BLaER1 (cell line): ENCODE measurements at regions not wholly inside any gene's neighbourhood (a gene's known extent, or its start where the extent isn't known, plus 50 kb on each side); places are given as distances from the start of the nearest gene placed in this dataset.
A peak's percentile ranks its signal among the peaks of the same experiment; 100 is the strongest.

ENCODE experiments used
- H3K27ac ChIP-seq: shearing (Covaris generic); formaldehyde crosslinking; 2 replicates; pipeline ENCODE4 v1.8.1; 2022
- H3K27me3 ChIP-seq: shearing (Covaris generic); formaldehyde crosslinking; 2 replicates; pipeline ENCODE4 v1.8.1; 2022
- H3K36me3 ChIP-seq: shearing (Covaris generic); formaldehyde crosslinking; 2 replicates; pipeline ENCODE4 v1.8.1; 2022
- H3K4me1 ChIP-seq: shearing (Covaris generic); formaldehyde crosslinking; 2 replicates; pipeline ENCODE4 v1.8.1; 2022
- H3K4me2 ChIP-seq: shearing (Covaris generic); formaldehyde crosslinking; 2 replicates; pipeline ENCODE4 v1.8.1; 2022
- H3K4me3 ChIP-seq: shearing (Covaris generic); formaldehyde crosslinking; 2 replicates; pipeline ENCODE4 v1.8.1; 2022
- H3K9ac ChIP-seq: shearing (Covaris generic); formaldehyde crosslinking; 2 replicates; pipeline ENCODE4 v1.8.1; 2022
- H3K9me3 ChIP-seq: shearing (Covaris generic); formaldehyde crosslinking; 2 replicates; pipeline ENCODE4 v1.8.1; 2022
- H4K20me1 ChIP-seq: shearing (Covaris generic); formaldehyde crosslinking; 2 replicates; pipeline ENCODE4 v1.8.1; 2022
- Cebpa-rat ChIP-seq: shearing (Covaris generic); IDR thresholded peaks from 2 replicates; pipeline ENCODE4 v1.8.1; 2022

DNA sequence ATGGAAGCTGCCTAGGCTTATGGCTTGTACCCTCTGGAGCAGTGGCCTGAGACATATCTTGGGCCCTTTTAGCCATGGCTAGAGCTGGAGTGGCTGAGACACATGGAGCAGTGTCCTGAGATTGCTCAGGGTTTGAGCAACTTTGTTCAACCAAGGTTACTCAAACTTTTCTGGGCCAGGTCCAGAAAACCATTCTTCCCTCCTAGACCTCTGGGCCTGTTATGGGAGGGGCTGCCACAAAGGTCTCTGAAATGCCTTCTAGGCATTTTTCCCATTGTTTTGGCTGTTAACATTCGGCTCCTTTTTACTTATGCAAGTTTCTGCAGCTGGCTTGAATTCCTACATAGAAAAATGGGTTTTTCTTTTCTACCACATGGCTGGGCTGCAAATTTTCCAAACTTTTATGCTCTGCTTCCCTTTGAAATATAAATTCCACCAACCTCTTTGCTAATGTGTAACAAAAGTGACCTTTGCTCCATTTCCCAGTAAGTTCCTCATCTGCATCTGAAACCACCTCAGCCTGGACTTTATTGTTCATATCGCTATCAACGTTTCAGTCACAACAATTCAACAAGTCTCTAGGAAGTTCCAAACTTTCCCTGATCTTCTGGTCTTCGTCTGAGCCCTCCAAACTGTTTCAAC, 84.9 kb upstream of the MAP4K3 start:
- Histone ChIP-seq H3K4me3 (no peak overlapping the region), H3K9me3 (peaks cover 25% of the 10 kb centered on the region), H3K9ac (no peak overlapping the region), H3K27ac (no peak overlapping the region), H3K36me3 (peaks cover 8% of the 10 kb centered on the region; the same call in 1 of the 2 replicates), H3K27me3 (no peaks in the 10 kb centered on the region), H3K4me2 (no peak overlapping the region), H3K4me1 (peaks cover 31% of the 10 kb centered on the region), H4K20me1 (no peaks in the 10 kb centered on the region)
- no peak for TF ChIP-seq Cebpa-rat

DNA sequence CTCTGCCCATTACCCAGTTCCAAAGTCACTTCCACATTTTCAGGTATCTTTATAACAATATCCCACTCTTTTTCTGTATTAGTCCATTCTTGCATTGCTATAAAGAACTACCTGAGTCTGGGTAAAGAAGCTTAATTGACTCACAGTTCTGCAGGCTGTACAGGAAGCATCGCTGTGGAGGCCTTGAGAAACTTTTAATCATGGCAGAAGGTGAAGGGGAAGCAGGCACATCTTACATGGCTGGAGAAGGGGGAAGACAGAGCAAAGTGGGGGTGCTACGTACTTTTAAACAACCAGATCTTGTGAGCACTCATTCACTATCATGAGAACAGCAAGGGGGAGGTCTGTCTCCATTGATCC, 85.4 kb upstream of the MAP4K3 start:
- H3K4me1 ChIP-seq = peaks cover 32% of the 10 kb centered on the region
- no peak for TF ChIP-seq Cebpa-rat
- H3K4me3 ChIP-seq = no peak overlapping the region
- peaks cover 25% of the 10 kb centered on the region for H3K9me3 ChIP-seq
- peaks cover 8% of the 10 kb centered on the region; the same call in 1 of the 2 replicates for H3K36me3 ChIP-seq
- no peak overlapping the region for H3K9ac ChIP-seq
- no peak overlapping the region for H3K4me2 ChIP-seq
- no peaks in the 10 kb centered on the region for H3K27me3 ChIP-seq
- no peak overlapping the region for H3K27ac ChIP-seq
- H4K20me1 ChIP-seq = no peaks in the 10 kb centered on the region

DNA sequence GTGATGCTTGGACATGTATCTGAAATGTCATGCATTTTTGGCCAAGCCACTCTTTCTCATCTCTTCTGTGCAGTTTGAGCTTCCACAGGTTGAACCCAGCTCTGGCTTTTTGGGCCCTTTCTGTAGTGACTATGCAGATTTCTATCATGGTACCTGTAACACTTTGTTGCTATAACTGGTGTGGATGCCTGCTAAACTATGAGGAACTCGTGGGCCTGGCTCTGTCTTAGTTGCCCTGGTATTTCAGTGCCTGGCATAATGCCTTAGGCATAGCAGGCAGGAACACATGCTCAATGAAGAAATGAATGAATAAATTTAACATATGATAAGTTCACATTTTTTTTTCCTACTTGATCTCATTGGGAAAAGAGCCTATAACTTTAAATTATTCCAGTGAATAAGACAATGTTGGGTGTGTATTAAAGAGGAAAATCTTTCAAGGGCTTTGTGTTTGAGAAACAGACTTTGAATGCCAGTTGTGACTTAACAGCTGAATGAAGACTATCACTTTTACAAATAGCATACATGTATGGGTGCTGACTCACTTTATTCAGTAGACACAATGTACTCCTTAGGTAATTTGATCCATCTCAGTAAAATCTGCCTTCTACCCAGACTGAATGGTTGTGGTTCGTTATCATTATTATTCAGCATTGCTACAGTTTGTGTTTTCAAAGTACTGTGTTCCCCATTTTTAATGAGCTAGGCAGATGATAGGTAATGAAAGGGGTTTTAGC, 86.4 kb upstream of the MAP4K3 start:
- no peak for TF ChIP-seq Cebpa-rat
- H3K27me3 ChIP-seq = no peaks in the 10 kb centered on the region
- peaks cover 25% of the 10 kb centered on the region for H3K9me3 ChIP-seq
- no peak overlapping the region for H3K27ac ChIP-seq
- H3K4me2 ChIP-seq = no peak overlapping the region
- no peaks in the 10 kb centered on the region for H4K20me1 ChIP-seq
- H3K4me1 ChIP-seq = peaks cover 32% of the 10 kb centered on the region
- no peak overlapping the region for H3K4me3 ChIP-seq
- H3K9ac ChIP-seq = no peak overlapping the region
- H3K36me3 ChIP-seq = peaks cover 8% of the 10 kb centered on the region; the same call in 1 of the 2 replicates

DNA sequence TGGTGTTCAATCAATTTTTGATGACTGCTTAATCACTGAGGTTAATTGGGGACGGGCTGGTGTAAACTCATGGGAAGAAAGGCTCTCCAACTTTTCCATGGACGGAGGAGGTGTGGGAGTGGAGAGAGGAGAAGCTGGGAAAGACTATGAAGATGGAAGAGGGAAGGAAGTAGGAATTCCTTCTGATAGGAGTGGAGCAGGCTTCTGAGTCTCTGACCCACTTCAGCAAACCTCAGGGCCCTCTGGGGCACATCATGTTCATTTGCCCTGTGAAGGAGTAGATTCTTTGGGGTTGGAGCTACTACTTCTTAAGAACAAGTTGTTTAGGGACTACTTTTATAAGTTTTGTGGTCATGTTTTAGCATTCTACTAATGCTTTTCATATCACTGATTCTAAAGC, 87.0 kb upstream of the MAP4K3 start:
- Histone ChIP-seq H3K4me2 (no peak overlapping the region), H3K27ac (no peak overlapping the region)
- no peak for TF ChIP-seq Cebpa-rat

DNA sequence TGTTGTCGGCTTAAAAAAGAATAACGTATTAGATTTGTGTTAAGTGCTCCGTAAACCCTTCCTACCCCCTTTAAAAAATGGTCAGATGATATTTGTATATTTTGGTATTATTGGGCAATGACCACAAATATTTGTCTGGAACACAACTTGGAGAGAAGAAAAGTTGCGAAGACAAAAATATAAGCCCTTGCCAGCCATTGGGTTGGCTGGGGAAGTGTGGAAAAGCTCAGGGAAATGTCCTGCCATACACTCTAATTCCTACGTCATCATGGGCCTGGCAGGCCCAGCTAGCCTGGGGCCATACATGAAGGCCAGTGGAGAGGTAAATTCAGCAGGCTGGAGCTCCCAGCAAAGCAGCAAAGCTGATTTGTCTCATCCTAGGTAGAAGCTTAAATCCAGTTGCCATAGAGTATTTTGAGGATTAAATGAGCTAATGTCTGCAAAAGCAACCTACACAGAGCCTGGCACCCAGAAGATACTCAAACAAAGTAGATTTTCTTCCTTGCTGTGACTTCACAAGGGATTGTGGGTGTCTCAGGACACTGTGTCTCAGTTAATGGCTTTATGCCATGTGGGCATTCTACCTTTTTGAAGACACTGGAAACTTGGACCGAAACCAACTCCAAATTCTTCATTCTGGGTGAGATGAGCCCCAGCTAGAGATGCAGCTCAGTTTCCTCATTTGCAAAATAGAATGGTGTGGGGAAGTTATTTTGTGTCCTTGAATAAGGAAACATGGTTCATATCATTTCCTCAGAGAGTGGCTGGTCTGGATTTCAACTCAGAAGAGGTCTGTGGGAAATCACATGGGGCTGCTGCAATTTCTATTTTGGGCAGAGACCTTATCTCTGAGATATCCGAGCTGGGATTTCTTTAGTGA, 87.9 kb upstream of the MAP4K3 start:
- Histone ChIP-seq H3K27me3 (no peaks in the 10 kb centered on the region), H3K4me3 (no peak overlapping the region), H3K4me1 (peaks cover 40% of the 10 kb centered on the region), H3K4me2 (peak overlapping the region; percentile 59), H4K20me1 (no peaks in the 10 kb centered on the region), H3K9me3 (peaks cover 25% of the 10 kb centered on the region), H3K27ac (no peak overlapping the region), H3K9ac (no peak overlapping the region), H3K36me3 (peaks cover 8% of the 10 kb centered on the region; the same call in 1 of the 2 replicates)
- TF ChIP-seq Cebpa-rat = no peak

More for the DNA sequence above, 87.0 kb upstream of the MAP4K3 start:
- H4K20me1 ChIP-seq = no peaks in the 10 kb centered on the region
- H3K27me3 ChIP-seq = no peaks in the 10 kb centered on the region
- peaks cover 32% of the 10 kb centered on the region for H3K4me1 ChIP-seq
- H3K36me3 ChIP-seq = peaks cover 8% of the 10 kb centered on the region; the same call in 1 of the 2 replicates
- H3K9me3 ChIP-seq = peaks cover 25% of the 10 kb centered on the region
- no peak overlapping the region for H3K4me3 ChIP-seq
- no peak overlapping the region for H3K9ac ChIP-seq

DNA sequence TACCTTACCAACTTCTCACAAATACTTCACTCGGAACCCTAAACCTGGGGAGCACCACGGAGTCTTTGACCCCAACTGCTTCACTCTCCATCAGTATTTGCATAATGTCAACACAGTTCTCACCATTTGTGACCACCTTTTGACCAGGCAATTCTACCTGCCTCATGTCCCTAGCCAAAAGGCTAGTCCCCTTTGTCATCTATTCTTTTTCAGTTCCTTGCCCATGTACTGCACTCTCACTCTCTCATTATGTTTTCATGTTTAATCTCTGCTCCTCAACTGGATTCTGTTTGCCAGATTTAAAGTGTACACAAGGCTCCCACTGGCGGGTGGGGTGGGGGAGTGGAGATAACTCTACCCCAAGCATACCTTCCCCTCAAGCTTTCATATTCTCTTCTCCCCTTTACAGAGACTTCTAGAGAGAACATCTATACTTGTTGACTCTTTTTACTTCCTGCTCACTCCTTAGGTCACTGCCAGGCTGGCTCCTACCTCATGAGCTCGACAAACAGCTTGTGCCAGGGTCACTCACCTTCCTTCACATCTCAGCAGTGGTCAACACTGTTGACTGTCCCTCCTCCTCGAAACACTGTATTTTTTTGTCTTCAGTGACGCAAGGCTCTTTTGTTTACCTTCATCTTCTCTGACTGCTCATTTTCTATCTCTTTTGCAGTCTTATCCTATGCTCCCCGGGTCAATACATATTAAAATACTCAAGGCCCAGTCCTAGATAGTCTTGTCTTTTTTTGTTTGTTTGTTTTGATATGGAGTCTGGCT, 88.7 kb upstream of the MAP4K3 start:
- TF ChIP-seq Cebpa-rat = no peak
- Histone ChIP-seq H3K4me2 (peak overlapping the region; percentile 59), H3K27ac (peak overlapping the region; percentile 16; the same call in 1 of the 2 replicates), H3K4me3 (no peak overlapping the region), H4K20me1 (no peaks in the 10 kb centered on the region), H3K27me3 (no peaks in the 10 kb centered on the region), H3K4me1 (peaks cover 49% of the 10 kb centered on the region), H3K9ac (no peak overlapping the region), H3K9me3 (peaks cover 23% of the 10 kb centered on the region), H3K36me3 (peaks cover 8% of the 10 kb centered on the region; the same call in 1 of the 2 replicates)

DNA sequence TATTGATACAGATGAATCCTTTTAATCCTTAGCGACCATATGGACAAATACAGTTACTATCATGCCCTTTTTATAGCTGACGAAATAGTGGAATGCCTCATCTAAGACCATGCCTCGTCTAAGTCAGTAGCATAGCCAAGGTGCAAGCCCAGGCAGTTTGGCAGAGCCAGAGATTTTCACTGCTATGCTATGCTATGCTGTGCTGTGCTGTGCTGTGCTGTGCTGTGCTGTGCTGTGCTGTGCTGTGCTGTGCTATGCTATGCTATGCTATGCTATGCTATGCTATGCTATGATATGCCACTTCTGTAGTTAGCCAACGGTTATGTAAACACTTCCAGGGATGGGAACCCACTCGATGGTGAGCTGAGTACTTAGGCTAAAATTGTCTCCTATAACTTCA, 91.6 kb upstream of the MAP4K3 start:
- Histone ChIP-seq H3K4me2 (no peak overlapping the region), H3K9me3 (no peaks in the 10 kb centered on the region; the same call in 1 of the 2 replicates), H3K27me3 (no peaks in the 10 kb centered on the region), H3K4me1 (peaks cover 67% of the 10 kb centered on the region), H3K27ac (no peak overlapping the region), H3K36me3 (no peaks in the 10 kb centered on the region), H3K4me3 (no peak overlapping the region), H4K20me1 (no peaks in the 10 kb centered on the region), H3K9ac (no peak overlapping the region)
- TF ChIP-seq Cebpa-rat = no peak

DNA sequence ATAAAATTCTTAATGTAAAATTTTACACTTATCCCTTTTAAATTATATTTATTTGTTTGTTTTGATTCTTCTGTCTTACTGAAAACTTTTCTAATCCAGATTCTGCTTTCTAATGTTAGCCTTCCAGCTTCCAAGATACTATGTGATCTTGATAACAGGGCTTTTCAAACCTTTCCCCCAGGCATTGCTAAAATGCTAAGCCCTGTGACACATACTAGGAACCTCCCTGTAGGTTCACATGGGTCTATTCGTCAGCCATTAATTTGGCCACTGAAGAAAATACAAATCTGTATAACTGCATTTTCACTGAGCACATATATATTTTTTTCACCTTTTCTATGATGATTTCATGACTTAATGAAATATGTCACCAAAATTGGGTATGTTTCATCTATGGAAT, 92.8 kb upstream of the MAP4K3 start:
- no peak overlapping the region for H3K4me3 ChIP-seq
- TF ChIP-seq Cebpa-rat = no peak
- no peaks in the 10 kb centered on the region for H3K36me3 ChIP-seq
- H3K27me3 ChIP-seq = no peaks in the 10 kb centered on the region
- no peaks in the 10 kb centered on the region for H4K20me1 ChIP-seq
- no peaks in the 10 kb centered on the region for H3K9me3 ChIP-seq
- H3K9ac ChIP-seq = no peak overlapping the region
- H3K4me2 ChIP-seq = peak overlapping the region; percentile 67
- H3K4me1 ChIP-seq = peaks cover 58% of the 10 kb centered on the region
- no peak overlapping the region for H3K27ac ChIP-seq

DNA sequence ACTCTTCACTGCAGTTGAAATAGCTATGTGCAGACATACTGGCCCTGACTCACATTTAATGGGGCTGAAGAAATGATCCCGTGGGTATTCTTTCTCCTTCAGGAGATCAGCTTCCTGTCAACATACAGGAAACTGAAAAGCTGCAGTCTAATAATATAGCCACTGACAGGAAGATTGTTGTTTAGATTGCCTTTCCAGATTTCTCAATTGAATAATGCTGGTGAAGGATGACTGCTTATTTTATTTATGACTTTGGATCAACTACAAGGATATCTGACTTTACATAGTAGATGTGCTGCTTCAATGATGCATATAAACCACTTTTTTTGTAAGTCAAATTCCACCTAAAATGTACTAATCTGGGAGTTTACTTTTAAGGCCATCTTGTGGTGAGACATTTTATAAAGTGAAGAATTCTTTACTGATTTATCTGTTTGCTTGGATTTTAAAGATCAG, 93.4 kb upstream of the MAP4K3 start:
- no peaks in the 10 kb centered on the region for H3K27me3 ChIP-seq

More for the DNA sequence above, 93.4 kb upstream of the MAP4K3 start:
- H3K9ac ChIP-seq = no peak overlapping the region
- no peaks in the 10 kb centered on the region for H3K9me3 ChIP-seq
- H4K20me1 ChIP-seq = no peaks in the 10 kb centered on the region
- H3K27ac ChIP-seq = no peak overlapping the region
- peaks cover 52% of the 10 kb centered on the region for H3K4me1 ChIP-seq
- H3K4me2 ChIP-seq = peak overlapping the region; percentile 67
- H3K36me3 ChIP-seq = no peaks in the 10 kb centered on the region
- TF ChIP-seq Cebpa-rat = no peak
- no peak overlapping the region for H3K4me3 ChIP-seq
